ENCODE measurements at regions not wholly inside any gene's neighbourhood (a gene's known extent, or its start where the extent isn't known, plus 50 kb on each side); places are given as distances from the start of the nearest gene placed in this dataset.

- no peak for DNase-seq (ENCODE audit: extremely low spot score, unreplicated experiment)
- H3K27ac Mint-ChIP-seq (ENCODE audit: unreplicated experiment): no peak overlapping the region
- H3K9me3 Mint-ChIP-seq (ENCODE audit: unreplicated experiment): peaks cover 6% of the 10 kb centered on the region
- peaks cover 5% of the 10 kb centered on the region for H3K4me1 Mint-ChIP-seq (ENCODE audit: unreplicated experiment)
- no peaks in the 10 kb centered on the region for H3K27me3 Mint-ChIP-seq (ENCODE audit: unreplicated experiment)
- no peak overlapping the region for H3K4me3 Mint-ChIP-seq (ENCODE audit: unreplicated experiment)
- no peaks in the 10 kb centered on the region for H3K36me3 Mint-ChIP-seq (ENCODE audit: unreplicated experiment)
- TF ChIP-seq CTCF (IDR thresholded peaks at IDR 0.05): no peak
These were observed 688.7 kb downstream of the ETS1 start for GRCh38 chr11:127898422-127899365.

GRCh38 chr11:127895776-127896175 is 691.6 kb downstream of the ETS1 start:
- DNase-seq (ENCODE audit: extremely low spot score, unreplicated experiment): no peak
- no peak for TF ChIP-seq CTCF (IDR thresholded peaks at IDR 0.05)
- Mint-ChIP-seq H3K27ac (ENCODE audit: unreplicated experiment) (no peak overlapping the region), H3K4me3 (ENCODE audit: unreplicated experiment) (no peak overlapping the region), H3K4me1 (ENCODE audit: unreplicated experiment) (peaks cover 9% of the 10 kb centered on the region), H3K36me3 (ENCODE audit: unreplicated experiment) (no peaks in the 10 kb centered on the region), H3K9me3 (ENCODE audit: unreplicated experiment) (peaks cover 6% of the 10 kb centered on the region), H3K27me3 (ENCODE audit: unreplicated experiment) (no peaks in the 10 kb centered on the region)

GRCh38 chr11:127894316-127894715 is 693.0 kb downstream of the ETS1 start:
- peaks cover 3% of the 10 kb centered on the region for H3K9me3 Mint-ChIP-seq (ENCODE audit: unreplicated experiment)
- H3K4me1 Mint-ChIP-seq (ENCODE audit: unreplicated experiment): peaks cover 19% of the 10 kb centered on the region
- no peak for TF ChIP-seq CTCF (IDR thresholded peaks at IDR 0.05)
- H3K4me3 Mint-ChIP-seq (ENCODE audit: unreplicated experiment): no peak overlapping the region
- no peak overlapping the region for H3K27ac Mint-ChIP-seq (ENCODE audit: unreplicated experiment)
- no peak for DNase-seq (ENCODE audit: extremely low spot score, unreplicated experiment)
- no peaks in the 10 kb centered on the region for H3K27me3 Mint-ChIP-seq (ENCODE audit: unreplicated experiment)
- no peaks in the 10 kb centered on the region for H3K36me3 Mint-ChIP-seq (ENCODE audit: unreplicated experiment)

- no peak for TF ChIP-seq CTCF (IDR thresholded peaks at IDR 0.05)
- no peaks in the 10 kb centered on the region for H3K36me3 Mint-ChIP-seq (ENCODE audit: unreplicated experiment)
- H3K9me3 Mint-ChIP-seq (ENCODE audit: unreplicated experiment): peaks cover 12% of the 10 kb centered on the region
- H3K27me3 Mint-ChIP-seq (ENCODE audit: unreplicated experiment): no peaks in the 10 kb centered on the region
- peak overlapping the region; percentile 65 for H3K27ac Mint-ChIP-seq (ENCODE audit: unreplicated experiment)
- peaks cover 21% of the 10 kb centered on the region for H3K4me1 Mint-ChIP-seq (ENCODE audit: unreplicated experiment)
- no peak for DNase-seq (ENCODE audit: extremely low spot score, unreplicated experiment)
- no peak overlapping the region for H3K4me3 Mint-ChIP-seq (ENCODE audit: unreplicated experiment)
These were observed 697.2 kb downstream of the ETS1 start for GRCh38 chr11:127890030-127890615.

GRCh38 chr11:127888386-127888785 is 699.0 kb downstream of the ETS1 start:
- peaks cover 12% of the 10 kb centered on the region for H3K9me3 Mint-ChIP-seq (ENCODE audit: unreplicated experiment)
- H3K27ac Mint-ChIP-seq (ENCODE audit: unreplicated experiment): no peak overlapping the region
- no peak for TF ChIP-seq CTCF (IDR thresholded peaks at IDR 0.05)
- no peaks in the 10 kb centered on the region for H3K27me3 Mint-ChIP-seq (ENCODE audit: unreplicated experiment)
- no peak for DNase-seq (ENCODE audit: extremely low spot score, unreplicated experiment)
- H3K4me3 Mint-ChIP-seq (ENCODE audit: unreplicated experiment): no peak overlapping the region
- no peaks in the 10 kb centered on the region for H3K36me3 Mint-ChIP-seq (ENCODE audit: unreplicated experiment)
- H3K4me1 Mint-ChIP-seq (ENCODE audit: unreplicated experiment): peaks cover 21% of the 10 kb centered on the region

Data from osteocyte (in vitro differentiated cells).